ENCODE measurements at regions not wholly inside any gene's neighbourhood (a gene's known extent, or its start where the extent isn't known, plus 50 kb on each side); places are given as distances from the start of the nearest gene placed in this dataset.

- TF ChIP-seq CSRNP3 (CRISPR knock-in tag; IDR thresholded peaks at IDR 0.05) = no peak
These were observed 242.8 kb upstream of the RBMS1 start (continued) for GRCh38 chr2:160736148-160737028.

GRCh38 chr2:160737247-160737646 is 243.6 kb upstream of the RBMS1 start:
- TF ChIP-seq ZFP3 (CRISPR knock-in tag; IDR thresholded peaks at IDR 0.05) (no peak), ZNF565 (CRISPR knock-in tag; conservative IDR thresholded peaks at IDR 0.05; ENCODE audit: low read depth) (no peak), RARB (CRISPR knock-in tag; IDR thresholded peaks at IDR 0.05) (no peak)
- ATAC-seq = no peak

GRCh38 chr2:160741271-160741670 is 247.7 kb upstream of the RBMS1 start:
- no peak for ATAC-seq

GRCh38 chr2:160741815-160742214 is 248.2 kb upstream of the RBMS1 start:
- no peak for TF ChIP-seq CSRNP3 (CRISPR knock-in tag; IDR thresholded peaks at IDR 0.05)
- TF ChIP-seq RARB (CRISPR knock-in tag; IDR thresholded peaks at IDR 0.05) = no peak
- TF ChIP-seq PATZ1 (CRISPR knock-in tag; IDR thresholded peaks at IDR 0.05; ENCODE audit: borderline replicate concordance) = no peak
- TF ChIP-seq OSR1 (CRISPR knock-in tag; IDR thresholded peaks at IDR 0.05) = no peak
- TF ChIP-seq ZNF8 (CRISPR knock-in tag; IDR thresholded peaks at IDR 0.05) = no peak
- TF ChIP-seq GLIS3 (CRISPR knock-in tag; IDR thresholded peaks at IDR 0.05) = no peak
- TF ChIP-seq BACH2 (CRISPR knock-in tag; IDR thresholded peaks at IDR 0.05; ENCODE audit: borderline replicate concordance) = no peak
- TF ChIP-seq ZNF565 (CRISPR knock-in tag; conservative IDR thresholded peaks at IDR 0.05; ENCODE audit: low read depth) = no peak
- ATAC-seq = no peak

More at GRCh38 chr2:160741271-160741670, 247.7 kb upstream of the RBMS1 start:
- no peak for TF ChIP-seq ZNF70 (CRISPR knock-in tag; IDR thresholded peaks at IDR 0.05)
- TF ChIP-seq POU6F1 (CRISPR knock-in tag; IDR thresholded peaks at IDR 0.05; ENCODE audit: borderline replicate concordance, low read depth) = no peak
- TF ChIP-seq CSDC2 (CRISPR knock-in tag; IDR thresholded peaks at IDR 0.05) = no peak
- TF ChIP-seq PATZ1 (CRISPR knock-in tag; IDR thresholded peaks at IDR 0.05; ENCODE audit: borderline replicate concordance) = no peak
- TF ChIP-seq ZFP30 (CRISPR knock-in tag; IDR thresholded peaks at IDR 0.05) = no peak

- TF ChIP-seq TCF4 (CRISPR knock-in tag; IDR thresholded peaks at IDR 0.05; ENCODE audit: borderline replicate concordance) = no peak
- no peak for TF ChIP-seq TSHZ2 (CRISPR knock-in tag; IDR thresholded peaks at IDR 0.05)
- TF ChIP-seq GLIS3 (CRISPR knock-in tag; IDR thresholded peaks at IDR 0.05) = no peak
- TF ChIP-seq ISL1 (CRISPR knock-in tag; IDR thresholded peaks at IDR 0.05) = no peak
- no peak for TF ChIP-seq ZC3H10 (CRISPR knock-in tag; IDR thresholded peaks at IDR 0.05)
- TF ChIP-seq RARB (CRISPR knock-in tag; IDR thresholded peaks at IDR 0.05) = no peak
- ATAC-seq = no peak
These were observed 249.1 kb upstream of the RBMS1 start for GRCh38 chr2:160742667-160743066.

Measured in SK-N-SH treated with all-trans-retinoic acid at 6 μM for 48 hours (cell line).